Upper lobe of left lung (tissue), 6 donors: ENCODE measurements at regions not wholly inside any gene's neighbourhood (a gene's known extent, or its start where the extent isn't known, plus 50 kb on each side); places are given as distances from the start of the nearest gene placed in this dataset.

ENCODE experiments used
- ATAC-seq, 2 donors: fragments of 200-7000 bp; cut with Tn5 transposase; one replicate each; pipeline ENCODE4 v1.9.1; 2022; ENCODE audit warnings: mild to moderate bottlenecking in 2 of 2, moderate library complexity in 2 of 2; ENCODE audit not compliant: low FRiP score in 2 of 2
- DNase-seq, 2 donors: peaks; one replicate each; pipeline ENCODE4 v3.0.0-alpha.2; 2019 to 2020
- H3K27ac ChIP-seq, 4 donors: fragments of 200-600 bp; sonication (generic); one replicate each; pipeline ENCODE4 v1.5.1; 2016 to 2019
- H3K27me3 ChIP-seq, 4 donors: fragments of 200-600 bp; sonication (generic); one replicate each; pipeline ENCODE4 v1.5.1; 2017 to 2019
- H3K36me3 ChIP-seq, 4 donors: fragments of 200-600 bp; sonication (generic); one replicate each; pipeline ENCODE4 v1.5.1; 2016 to 2019
- H3K4me1 ChIP-seq, 4 donors: fragments of 200-600 bp; sonication (generic); one replicate each; pipeline ENCODE4 v1.5.1; 2018 to 2019
- H3K4me3 ChIP-seq, 4 donors: fragments of 200-600 bp; sonication (generic); one replicate each; pipeline ENCODE4 v1.5.1; 2017 to 2019; ENCODE audit warnings: mild to moderate bottlenecking in 2 of 4, moderate library complexity in 1 of 4
- H3K9me3 ChIP-seq, 4 donors: fragments of 200-600 bp; sonication (generic); one replicate each; pipeline ENCODE4 v1.5.1; 2018 to 2019
- EP300 ChIP-seq, 4 donors: sonication (generic); formaldehyde crosslinking; IDR thresholded peaks; one replicate each; pipeline ENCODE4 v1.5.1; 2017; ENCODE audit warnings: antibody characterized with exemption in 4 of 4, control low read depth in 2 of 4
- POLR2A ChIP-seq, 4 donors: fragments of 450-650 bp; IDR thresholded peaks; one replicate each; pipeline ENCODE4 v1.5.1; 2016 to 2017; ENCODE audit warnings: antibody characterized with exemption in 4 of 4, mild to moderate bottlenecking in 2 of 4
- POLR2AphosphoS5 ChIP-seq, 2 donors: sonication (generic); formaldehyde crosslinking; IDR thresholded peaks; one replicate each; pipeline ENCODE4 v1.5.1; 2017; ENCODE audit warnings: antibody characterized with exemption in 2 of 2
- WGBS, 2 donors: methylation state at CpG; one replicate each; pipeline ENCODE4 v1.1.5; 2017 to 2018; 5-methylcytosine and 5-hydroxymethylcytosine counted together
- TF ChIP-seq, protein P1 (sequence below), 6 experiments: fragments of 450-650 bp in 4 of 6; fragments of 200-600 bp in 2 of 6; sonication (generic) in 2 of 6; IDR thresholded peaks; one replicate each; pipeline ENCODE4 v1.5.1; 2016 to 2019; ENCODE audit warnings: antibody characterized with exemption in 6 of 6
- donor health status: DM: no; HTN: no; CAD: no; lungs with moderate emphysema.
- donor health status: DM: no; HTN: yes; CAD: no; lungs with severe emphysema.

DNA sequence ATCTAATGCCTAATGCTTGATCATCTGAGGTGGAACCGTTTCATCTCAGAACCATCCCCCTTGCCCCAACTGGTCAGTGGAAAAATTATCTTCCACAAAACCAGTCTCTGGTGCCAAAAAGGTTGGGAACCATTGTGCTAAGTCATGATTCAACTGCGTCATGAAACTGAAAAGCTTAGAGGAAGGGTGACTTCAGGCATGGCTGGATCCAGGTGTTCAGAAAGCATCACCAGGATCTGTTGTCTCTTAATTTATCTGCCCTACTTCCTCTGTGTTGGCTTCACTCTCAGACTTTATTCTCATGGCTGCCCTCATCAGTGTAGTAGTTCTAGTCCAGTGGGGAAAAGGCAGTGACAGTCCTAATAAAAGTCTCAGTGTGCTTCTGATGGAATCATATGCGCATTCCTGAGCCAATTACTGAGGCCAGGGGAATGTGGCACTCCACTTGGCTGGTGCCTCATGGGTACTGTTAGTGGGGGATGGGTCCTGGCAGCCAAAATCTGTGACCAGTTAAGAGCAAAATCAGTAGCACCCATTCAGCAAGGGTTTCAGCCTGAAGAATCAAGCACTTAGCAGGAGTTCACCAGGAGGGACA lies 110.3 kb downstream of the WNT5A start:
- ATAC-seq (no peak), DNase-seq (no peak)
- no peaks in the 10 kb centered on the region for H3K9me3 ChIP-seq
- 85 to 100% methylated on average over 2 to 3 of the region's 3 CpGs for WGBS, 2 donors
- H3K27ac ChIP-seq: no peak overlapping the region
- no peaks in the 10 kb centered on the region for H3K4me1 ChIP-seq
- H3K36me3 ChIP-seq: no peaks in the 10 kb centered on the region
- TF ChIP-seq, protein P1, sequence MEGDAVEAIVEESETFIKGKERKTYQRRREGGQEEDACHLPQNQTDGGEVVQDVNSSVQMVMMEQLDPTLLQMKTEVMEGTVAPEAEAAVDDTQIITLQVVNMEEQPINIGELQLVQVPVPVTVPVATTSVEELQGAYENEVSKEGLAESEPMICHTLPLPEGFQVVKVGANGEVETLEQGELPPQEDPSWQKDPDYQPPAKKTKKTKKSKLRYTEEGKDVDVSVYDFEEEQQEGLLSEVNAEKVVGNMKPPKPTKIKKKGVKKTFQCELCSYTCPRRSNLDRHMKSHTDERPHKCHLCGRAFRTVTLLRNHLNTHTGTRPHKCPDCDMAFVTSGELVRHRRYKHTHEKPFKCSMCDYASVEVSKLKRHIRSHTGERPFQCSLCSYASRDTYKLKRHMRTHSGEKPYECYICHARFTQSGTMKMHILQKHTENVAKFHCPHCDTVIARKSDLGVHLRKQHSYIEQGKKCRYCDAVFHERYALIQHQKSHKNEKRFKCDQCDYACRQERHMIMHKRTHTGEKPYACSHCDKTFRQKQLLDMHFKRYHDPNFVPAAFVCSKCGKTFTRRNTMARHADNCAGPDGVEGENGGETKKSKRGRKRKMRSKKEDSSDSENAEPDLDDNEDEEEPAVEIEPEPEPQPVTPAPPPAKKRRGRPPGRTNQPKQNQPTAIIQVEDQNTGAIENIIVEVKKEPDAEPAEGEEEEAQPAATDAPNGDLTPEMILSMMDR (IDR thresholded peaks at IDR 0.05): no peak
- TF ChIP-seq EP300 (IDR thresholded peaks at IDR 0.05): no peak
- no peaks in the 10 kb centered on the region for H3K27me3 ChIP-seq
- no peak overlapping the region for H3K4me3 ChIP-seq

DNA sequence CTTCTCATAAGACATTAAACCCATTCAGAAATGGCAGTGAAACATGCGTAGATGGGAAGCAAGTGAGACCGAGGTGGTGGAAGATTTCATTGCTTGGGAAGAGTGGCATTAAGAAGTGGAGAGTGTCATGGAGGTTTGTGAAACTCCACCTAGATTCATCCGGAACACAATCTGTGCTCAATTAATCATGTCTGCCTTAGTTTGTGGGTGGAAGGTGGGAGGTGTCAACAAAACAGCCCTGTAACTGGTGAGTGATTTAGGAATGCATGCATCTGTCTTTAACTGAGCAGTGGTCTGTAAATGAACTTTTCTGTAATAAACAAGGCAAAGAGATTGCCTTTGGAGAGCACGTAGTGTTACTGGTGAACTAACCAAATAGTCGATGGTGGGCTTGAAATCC lies 113.7 kb downstream of the WNT5A start:
- TF ChIP-seq, protein P1 (IDR thresholded peaks at IDR 0.05): no peak
- no peak for TF ChIP-seq POLR2A (IDR thresholded peaks at IDR 0.05)
- Histone ChIP-seq H3K27ac (no peak overlapping the region), H3K4me3 (no peak overlapping the region), H3K36me3 (no peaks in the 10 kb centered on the region), H3K4me1 (no peaks in the 10 kb centered on the region), H3K9me3 (no peaks in the 10 kb centered on the region), H3K27me3 (no peaks in the 10 kb centered on the region)
- ATAC-seq (no peak), DNase-seq (no peak)
- WGBS, 2 donors: 84 to 92% methylated on average over 5 of the region's 5 CpGs

DNA sequence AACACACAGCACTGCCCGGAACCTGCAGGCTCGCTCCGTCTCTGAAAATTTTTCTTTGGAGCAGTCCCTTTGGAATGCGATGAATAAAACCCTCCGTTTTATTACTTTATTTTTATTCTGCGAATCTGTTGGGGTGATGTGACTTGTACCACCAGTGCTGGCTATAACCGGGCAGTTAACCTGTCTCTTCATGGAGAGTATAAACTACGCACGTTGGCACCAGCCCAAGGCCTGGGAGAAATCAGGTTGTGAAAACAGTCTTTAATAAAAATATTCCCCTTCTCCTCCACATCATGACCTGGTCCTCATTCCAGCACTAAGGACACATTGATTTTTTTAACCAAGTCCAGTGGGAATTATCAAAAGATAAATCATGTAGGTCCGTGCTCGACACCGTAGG lies 116.8 kb downstream of the WNT5A start:
- ATAC-seq: no peak
- Histone ChIP-seq H3K4me3 (no peak overlapping the region), H3K4me1 (no peaks in the 10 kb centered on the region), H3K27me3 (no peaks in the 10 kb centered on the region), H3K36me3 (no peaks in the 10 kb centered on the region), H3K9me3 (no peaks in the 10 kb centered on the region), H3K27ac (no peak overlapping the region)
- 87 to 93% methylated on average over 12 of the region's 12 CpGs for WGBS, 2 donors
- TF ChIP-seq POLR2A (IDR thresholded peaks at IDR 0.05) (no peak), POLR2AphosphoS5 (IDR thresholded peaks at IDR 0.05) (no peak), EP300 (IDR thresholded peaks at IDR 0.05) (no peak)
- TF ChIP-seq, protein P1 (IDR thresholded peaks at IDR 0.05): no peak
- DNase-seq: no peak

DNA sequence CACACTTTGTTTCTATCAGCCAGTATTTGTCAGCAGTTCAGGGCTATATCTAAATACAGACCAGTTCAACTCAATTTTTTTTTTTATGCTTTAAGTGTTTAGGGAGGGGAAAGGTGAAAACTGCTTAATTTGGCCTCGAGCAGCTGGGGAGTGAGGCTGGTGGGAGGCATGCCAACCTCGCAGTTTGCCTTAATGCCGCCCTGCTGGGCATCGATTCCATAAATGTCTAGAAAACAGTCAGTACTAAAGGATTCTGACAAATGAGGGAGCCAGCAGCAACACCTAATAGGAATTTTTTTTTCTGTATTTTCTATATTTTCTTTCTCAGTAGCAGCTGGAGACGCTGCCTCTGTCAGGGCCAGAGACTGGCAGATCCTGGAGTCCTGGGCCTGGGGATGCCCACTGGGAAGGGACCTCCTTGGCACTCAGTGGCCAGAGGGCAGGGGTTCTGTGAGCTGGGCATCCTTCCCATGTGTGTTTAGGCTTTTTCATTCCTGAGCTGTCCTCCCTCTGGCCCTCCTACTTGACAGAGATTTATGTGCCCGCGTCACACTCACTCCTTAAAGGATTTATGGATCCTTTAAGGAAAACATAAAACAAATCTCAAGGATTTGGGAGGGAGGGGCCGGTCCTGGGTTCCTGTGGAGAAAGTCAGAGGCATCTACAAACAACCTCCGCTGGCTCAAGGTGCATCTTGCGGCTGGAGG lies 117.8 kb downstream of the WNT5A start:
- 65 to 77% methylated on average over 10 of the region's 10 CpGs for WGBS, 2 donors
- Histone ChIP-seq H3K9me3 (no peaks in the 10 kb centered on the region), H3K27me3 (no peaks in the 10 kb centered on the region), H3K27ac (no peak overlapping the region), H3K4me1 (no peaks in the 10 kb centered on the region), H3K36me3 (no peaks in the 10 kb centered on the region), H3K4me3 (no peak overlapping the region)
- ATAC-seq: no peak
- no peak for DNase-seq
- TF ChIP-seq EP300 (IDR thresholded peaks at IDR 0.05) (no peak), POLR2A (IDR thresholded peaks at IDR 0.05) (no peak), POLR2AphosphoS5 (IDR thresholded peaks at IDR 0.05) (no peak)
- TF ChIP-seq, protein P1 (IDR thresholded peaks at IDR 0.05): no peak

DNA sequence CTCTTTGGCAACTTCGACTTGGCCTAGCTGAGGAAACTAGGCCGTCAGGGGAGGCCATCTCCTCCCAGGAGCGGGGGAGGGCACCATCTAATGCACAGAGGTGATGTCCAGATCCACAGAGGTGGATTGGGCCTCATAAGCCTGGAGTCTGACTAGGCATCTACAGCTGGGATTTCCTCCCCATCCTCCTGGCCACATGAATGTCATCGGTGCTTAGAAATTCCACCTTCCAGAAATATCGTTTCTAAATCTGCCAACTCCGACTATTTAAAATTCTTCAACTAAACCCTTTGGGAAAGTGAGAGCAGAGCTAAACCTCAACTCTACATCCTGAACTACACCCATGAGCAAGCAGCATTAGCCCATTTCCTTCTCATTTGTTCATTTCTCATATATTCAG lies 118.7 kb downstream of the WNT5A start:
- H3K4me1 ChIP-seq: no peaks in the 10 kb centered on the region
- WGBS, 2 donors: 83 to 85% methylated on average over 6 of the region's 6 CpGs
- no peak overlapping the region for H3K27ac ChIP-seq
- H3K9me3 ChIP-seq: no peaks in the 10 kb centered on the region
- TF ChIP-seq POLR2A (IDR thresholded peaks at IDR 0.05): no peak
- no peak for TF ChIP-seq EP300 (IDR thresholded peaks at IDR 0.05)
- TF ChIP-seq POLR2AphosphoS5 (IDR thresholded peaks at IDR 0.05): no peak
- TF ChIP-seq, protein P1 (IDR thresholded peaks at IDR 0.05): no peak
- H3K36me3 ChIP-seq: no peaks in the 10 kb centered on the region
- no peaks in the 10 kb centered on the region for H3K27me3 ChIP-seq
- ATAC-seq (no peak), DNase-seq (no peak)
- no peak overlapping the region for H3K4me3 ChIP-seq
